NT2/D1 (cell line): ENCODE measurements at regions not wholly inside any gene's neighbourhood (a gene's known extent, or its start where the extent isn't known, plus 50 kb on each side); places are given as distances from the start of the nearest gene placed in this dataset.

ENCODE experiments used
- SUZ12 ChIP-seq: IDR thresholded peaks from 2 replicates; pipeline ENCODE4 v1.6.1; 2011; ENCODE audit not compliant: insufficient read length, insufficient read depth; ENCODE audit errors: extremely low read depth
- YY1 ChIP-seq: IDR thresholded peaks from 2 replicates; pipeline ENCODE4 v1.6.1; 2011; ENCODE audit not compliant: insufficient read length, insufficient read depth

- no peak for TF ChIP-seq YY1
- TF ChIP-seq SUZ12, result no peak
Observed at GRCh38 chr10:4717670-4718069, 108.3 kb upstream of the AKR1E2 start.
